Activated CD4-positive, alpha-beta T cell treated with anti-CD3 and anti-CD28 coated beads, Interleukin-2, amount 10 ng/mL, durations not matched to agents 24 days and 14 days (primary cell): ENCODE measurements at regions not wholly inside any gene's neighbourhood (a gene's known extent, or its start where the extent isn't known, plus 50 kb on each side); places are given as distances from the start of the nearest gene placed in this dataset.

Source experiments
- DNase-seq: peaks from one replicate; pipeline ENCODE4 v3.0.0; 2022
- H3K27ac Mint-ChIP-seq: one replicate; pipeline ENCODE4 v1.8.0; 2022; ENCODE audit warnings: mild to moderate bottlenecking, mixed read lengths
- H3K27me3 Mint-ChIP-seq: one replicate; pipeline ENCODE4 v1.8.0; 2022; ENCODE audit warnings: mixed read lengths
- H3K36me3 Mint-ChIP-seq: one replicate; pipeline ENCODE4 v1.8.0; 2022; ENCODE audit warnings: low read depth, mild to moderate bottlenecking, mixed read lengths
- H3K4me1 Mint-ChIP-seq: one replicate; pipeline ENCODE4 v1.8.0; 2021; ENCODE audit warnings: mixed read lengths
- H3K4me3 Mint-ChIP-seq: one replicate; pipeline ENCODE4 v1.8.0; 2022; ENCODE audit warnings: mild to moderate bottlenecking, moderate library complexity, mixed read lengths
- H3K9me3 Mint-ChIP-seq: one replicate; pipeline ENCODE4 v1.8.0; 2021; ENCODE audit warnings: mixed read lengths
- intact Hi-C: fragments of 100-400 bp; cut with micrococcal nuclease; formaldehyde crosslinking; loops from one replicate; pipeline ENCODE4 v1.15.1; 2023

GRCh38 chr5:39479537-39479936 is 54.8 kb upstream of the DAB2 start:
- no peaks in the 10 kb centered on the region for H3K9me3 Mint-ChIP-seq
- DNase-seq, result no peak
- no peaks in the 10 kb centered on the region for H3K4me1 Mint-ChIP-seq
- H3K4me3 Mint-ChIP-seq, result no peak overlapping the region
- no peaks in the 10 kb centered on the region for H3K36me3 Mint-ChIP-seq
- no peak overlapping the region for H3K27ac Mint-ChIP-seq
- peaks cover 10% of the 10 kb centered on the region for H3K27me3 Mint-ChIP-seq
- intact Hi-C loops, result no loop called here

GRCh38 chr5:39478863-39479262 is 54.1 kb upstream of the DAB2 start:
- Mint-ChIP-seq H3K27ac (no peak overlapping the region), H3K27me3 (peaks cover 7% of the 10 kb centered on the region), H3K36me3 (no peaks in the 10 kb centered on the region), H3K9me3 (no peaks in the 10 kb centered on the region), H3K4me1 (no peaks in the 10 kb centered on the region), H3K4me3 (no peak overlapping the region)
- intact Hi-C loops, result no loop called here
- DNase-seq, result no peak

- H3K9me3 Mint-ChIP-seq, result no peaks in the 10 kb centered on the region
- intact Hi-C loops, result no loop called here
- no peaks in the 10 kb centered on the region for H3K36me3 Mint-ChIP-seq
- peak; percentile 17 for DNase-seq
- no peak overlapping the region for H3K27ac Mint-ChIP-seq
- no peak overlapping the region for H3K4me3 Mint-ChIP-seq
- peaks cover 8% of the 10 kb centered on the region for H3K27me3 Mint-ChIP-seq
- H3K4me1 Mint-ChIP-seq, result no peaks in the 10 kb centered on the region
These were observed 52.1 kb upstream of the DAB2 start for GRCh38 chr5:39476843-39477220.

DNA sequence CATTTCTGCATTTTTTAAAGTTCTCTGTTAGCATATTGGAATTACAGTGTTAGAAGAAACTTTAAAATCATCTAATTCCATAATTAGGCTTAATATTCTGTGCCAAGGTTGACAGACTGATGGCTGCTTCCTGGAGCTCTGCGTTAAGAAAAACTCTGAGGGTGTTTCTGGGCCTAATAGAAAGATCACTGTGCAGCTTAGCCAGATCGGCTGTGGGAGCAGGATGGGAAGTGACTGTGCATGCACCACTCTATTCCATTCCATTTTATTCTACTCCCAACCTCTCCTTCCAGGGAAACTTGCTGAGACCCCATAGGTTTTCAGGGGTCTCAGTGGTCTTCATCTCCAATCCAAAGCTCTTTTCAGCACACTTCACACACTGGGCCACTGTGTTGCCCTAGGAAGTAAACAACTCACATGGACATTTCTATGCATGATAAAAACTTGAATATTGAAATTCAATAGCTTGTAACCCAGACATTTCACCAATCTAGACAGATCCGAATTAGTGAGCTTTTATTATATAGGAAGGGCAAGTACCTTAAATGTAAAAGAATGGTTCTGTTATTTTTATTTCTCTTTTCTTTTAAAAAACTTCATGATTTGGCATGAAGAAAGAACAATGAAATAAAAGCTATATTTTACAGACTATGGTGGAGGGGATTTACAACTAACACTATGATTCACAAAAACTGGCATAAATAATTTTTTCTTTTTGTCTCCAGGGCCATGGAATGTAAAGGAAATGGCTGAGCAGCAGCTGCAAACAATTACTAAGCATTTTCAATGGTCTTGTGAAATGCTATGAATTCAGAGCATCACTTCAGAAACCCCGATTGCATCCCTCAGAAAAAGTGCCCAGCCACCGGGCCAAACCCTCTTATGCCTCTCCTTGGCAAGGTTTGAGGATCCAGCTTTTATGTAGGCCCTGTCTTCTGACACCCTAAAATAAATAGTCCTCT is 51.4 kb upstream of the DAB2 start:
- no peak overlapping the region for H3K4me3 Mint-ChIP-seq
- no peaks in the 10 kb centered on the region for H3K36me3 Mint-ChIP-seq
- peaks cover 12% of the 10 kb centered on the region for H3K27me3 Mint-ChIP-seq
- peak; percentile 28 for DNase-seq
- no peak overlapping the region for H3K27ac Mint-ChIP-seq
- intact Hi-C loops, result no loop called here
- no peaks in the 10 kb centered on the region for H3K4me1 Mint-ChIP-seq
- H3K9me3 Mint-ChIP-seq, result no peaks in the 10 kb centered on the region

- Mint-ChIP-seq H3K4me3 (no peak overlapping the region), H3K36me3 (no peaks in the 10 kb centered on the region), H3K27ac (no peak overlapping the region), H3K9me3 (no peaks in the 10 kb centered on the region), H3K27me3 (peaks cover 12% of the 10 kb centered on the region), H3K4me1 (no peaks in the 10 kb centered on the region)
- intact Hi-C loops, result no loop called here
- DNase-seq, result peak; percentile 25
These were observed 50.4 kb upstream of the DAB2 start for GRCh38 chr5:39475159-39475571.
